Vagina (tissue), 2 donors: ENCODE measurements at regions not wholly inside any gene's neighbourhood (a gene's known extent, or its start where the extent isn't known, plus 50 kb on each side); places are given as distances from the start of the nearest gene placed in this dataset.

Experiments used
- POLR2AphosphoS5 ChIP-seq, 2 donors: sonication (generic); formaldehyde crosslinking; IDR thresholded peaks; one replicate each; pipeline ENCODE4 v1.9.0; 2017; ENCODE audit warnings: antibody characterized with exemption in 2 of 2, mild to moderate bottlenecking in 2 of 2, low read depth in 1 of 2; ENCODE audit not compliant: insufficient read depth in 1 of 2
- TF ChIP-seq, protein P1 (sequence below), 3 experiments: fragments of 450-650 bp in 2 of 3; fragments of 200-600 bp in 1 of 3; sonication (generic) in 1 of 3; IDR thresholded peaks; one replicate each; pipeline ENCODE4 v1.5.1; 2017 to 2019; ENCODE audit warnings: antibody characterized with exemption in 3 of 3, mild to moderate bottlenecking in 2 of 3, moderate library complexity in 2 of 3

DNA sequence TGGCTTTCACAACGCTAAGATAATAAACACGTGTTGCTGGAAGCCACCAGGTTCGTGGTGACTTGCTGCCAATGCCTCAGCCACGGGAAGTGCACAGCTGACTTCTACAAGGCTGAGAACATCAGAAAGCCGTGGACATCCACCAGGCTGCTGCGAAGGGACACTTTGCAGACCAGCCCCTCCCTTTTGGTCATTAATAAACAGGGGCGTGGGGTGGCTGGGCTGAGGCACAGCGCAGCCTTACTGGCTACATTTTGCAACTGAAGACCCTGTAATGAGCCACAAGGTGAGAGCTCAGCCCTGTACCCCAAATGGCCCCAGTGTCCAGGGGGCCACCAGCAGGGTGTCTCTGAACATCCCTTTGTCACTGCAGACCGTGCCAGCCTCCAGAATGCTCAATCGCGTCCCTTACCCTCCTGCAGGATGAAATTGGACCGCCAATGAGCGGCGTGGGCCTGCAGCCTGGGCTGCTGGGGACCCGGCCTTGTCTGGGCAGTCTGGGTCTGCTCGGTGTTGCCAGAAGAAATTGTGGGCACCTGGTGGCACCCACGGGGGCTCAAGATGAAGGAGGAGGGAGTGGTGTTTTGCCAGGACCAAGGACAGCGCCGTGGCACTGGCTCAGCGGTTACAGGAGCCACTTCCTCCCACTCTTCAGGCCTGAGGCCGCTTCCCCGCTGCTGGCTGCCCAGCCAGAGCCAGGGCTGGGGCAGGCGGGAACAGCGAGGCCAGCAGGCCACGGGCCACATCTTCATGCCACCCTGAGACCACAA, 181.9 kb downstream of the CTTN start:
- TF ChIP-seq, protein P1, sequence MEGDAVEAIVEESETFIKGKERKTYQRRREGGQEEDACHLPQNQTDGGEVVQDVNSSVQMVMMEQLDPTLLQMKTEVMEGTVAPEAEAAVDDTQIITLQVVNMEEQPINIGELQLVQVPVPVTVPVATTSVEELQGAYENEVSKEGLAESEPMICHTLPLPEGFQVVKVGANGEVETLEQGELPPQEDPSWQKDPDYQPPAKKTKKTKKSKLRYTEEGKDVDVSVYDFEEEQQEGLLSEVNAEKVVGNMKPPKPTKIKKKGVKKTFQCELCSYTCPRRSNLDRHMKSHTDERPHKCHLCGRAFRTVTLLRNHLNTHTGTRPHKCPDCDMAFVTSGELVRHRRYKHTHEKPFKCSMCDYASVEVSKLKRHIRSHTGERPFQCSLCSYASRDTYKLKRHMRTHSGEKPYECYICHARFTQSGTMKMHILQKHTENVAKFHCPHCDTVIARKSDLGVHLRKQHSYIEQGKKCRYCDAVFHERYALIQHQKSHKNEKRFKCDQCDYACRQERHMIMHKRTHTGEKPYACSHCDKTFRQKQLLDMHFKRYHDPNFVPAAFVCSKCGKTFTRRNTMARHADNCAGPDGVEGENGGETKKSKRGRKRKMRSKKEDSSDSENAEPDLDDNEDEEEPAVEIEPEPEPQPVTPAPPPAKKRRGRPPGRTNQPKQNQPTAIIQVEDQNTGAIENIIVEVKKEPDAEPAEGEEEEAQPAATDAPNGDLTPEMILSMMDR (IDR thresholded peaks at IDR 0.05): no peak
- no peak for TF ChIP-seq POLR2AphosphoS5 (IDR thresholded peaks at IDR 0.05; ENCODE audit: insufficient read depth in 1 of 2, low read depth in 1 of 2)
